DND-41 (cell line): ENCODE measurements at regions not wholly inside any gene's neighbourhood (a gene's known extent, or its start where the extent isn't known, plus 50 kb on each side); places are given as distances from the start of the nearest gene placed in this dataset.

Experiments
- EZH2 ChIP-seq: IDR thresholded peaks from 3 replicates; pipeline ENCODE4 v1.6.1; 2012; ENCODE audit warnings: borderline replicate concordance, low read depth, mild to moderate bottlenecking, moderate library complexity, low read length, inconsistent platforms; ENCODE audit not compliant: severe bottlenecking
- TF ChIP-seq, protein P1 (sequence below): IDR thresholded peaks from 2 replicates; pipeline ENCODE4 v1.5.1; 2012; ENCODE audit warnings: borderline replicate concordance, low read length, moderate library complexity, mild to moderate bottlenecking; ENCODE audit not compliant: poor library complexity, severe bottlenecking; ENCODE audit errors: extremely low read depth

DNA sequence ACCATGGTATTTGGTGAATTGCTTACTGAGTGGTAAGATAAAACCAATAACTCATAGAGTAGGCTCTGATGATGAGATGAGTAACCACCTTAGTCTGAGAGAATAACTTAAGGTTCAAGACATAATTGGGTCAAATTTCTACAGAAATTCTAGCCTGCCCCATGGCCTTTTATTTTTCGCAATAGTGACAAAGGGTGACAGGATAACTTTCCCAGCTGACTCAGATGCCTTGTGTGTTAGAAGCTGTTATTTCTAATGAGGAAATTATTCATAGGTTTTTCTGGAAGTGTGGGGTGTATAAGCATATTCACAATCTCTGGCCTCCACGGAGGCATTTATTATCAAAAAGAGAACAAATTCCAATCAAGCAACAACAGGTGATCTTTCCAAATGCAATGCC, 159.0 kb downstream of the NUP35 start:
- TF ChIP-seq, protein P1, sequence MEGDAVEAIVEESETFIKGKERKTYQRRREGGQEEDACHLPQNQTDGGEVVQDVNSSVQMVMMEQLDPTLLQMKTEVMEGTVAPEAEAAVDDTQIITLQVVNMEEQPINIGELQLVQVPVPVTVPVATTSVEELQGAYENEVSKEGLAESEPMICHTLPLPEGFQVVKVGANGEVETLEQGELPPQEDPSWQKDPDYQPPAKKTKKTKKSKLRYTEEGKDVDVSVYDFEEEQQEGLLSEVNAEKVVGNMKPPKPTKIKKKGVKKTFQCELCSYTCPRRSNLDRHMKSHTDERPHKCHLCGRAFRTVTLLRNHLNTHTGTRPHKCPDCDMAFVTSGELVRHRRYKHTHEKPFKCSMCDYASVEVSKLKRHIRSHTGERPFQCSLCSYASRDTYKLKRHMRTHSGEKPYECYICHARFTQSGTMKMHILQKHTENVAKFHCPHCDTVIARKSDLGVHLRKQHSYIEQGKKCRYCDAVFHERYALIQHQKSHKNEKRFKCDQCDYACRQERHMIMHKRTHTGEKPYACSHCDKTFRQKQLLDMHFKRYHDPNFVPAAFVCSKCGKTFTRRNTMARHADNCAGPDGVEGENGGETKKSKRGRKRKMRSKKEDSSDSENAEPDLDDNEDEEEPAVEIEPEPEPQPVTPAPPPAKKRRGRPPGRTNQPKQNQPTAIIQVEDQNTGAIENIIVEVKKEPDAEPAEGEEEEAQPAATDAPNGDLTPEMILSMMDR, result no peak
- TF ChIP-seq EZH2, result no peak
